Lung (tissue), 11 donors: ENCODE measurements at regions not wholly inside any gene's neighbourhood (a gene's known extent, or its start where the extent isn't known, plus 50 kb on each side); places are given as distances from the start of the nearest gene placed in this dataset.

ENCODE experiments used
- ATAC-seq: fragments of 200-7000 bp; cut with Tn5 transposase; one replicate; pipeline ENCODE4 v1.9.1; 2020; ENCODE audit warnings: moderate number of reproducible peaks; ENCODE audit not compliant: insufficient read depth, low FRiP score
- DNase-seq, 3 donors: peaks; one replicate each; pipeline ENCODE4 v3.0.0-alpha.2; 2013 to 2017
- H3K27ac ChIP-seq, 2 donors: one replicate each; pipeline ENCODE4 v1.5.1; 2013; ENCODE audit warnings: mild to moderate bottlenecking in 2 of 2, moderate library complexity in 2 of 2, control low read depth in 1 of 2, inconsistent platforms in 1 of 2, low read depth in 1 of 2, low read length in 1 of 2
- H3K27me3 ChIP-seq, 3 donors: one replicate each; pipeline ENCODE4 v1.5.1; 2013; ENCODE audit warnings: low read length in 2 of 3; ENCODE audit not compliant: control insufficient read depth in 3 of 3, insufficient read depth in 3 of 3
- H3K36me3 ChIP-seq, 4 donors: one replicate each; pipeline ENCODE4 v1.5.1; 2013; ENCODE audit warnings: low read length in 4 of 4, mild to moderate bottlenecking in 1 of 4, moderate library complexity in 1 of 4; ENCODE audit not compliant: control insufficient read depth in 4 of 4, insufficient read depth in 4 of 4
- H3K4me1 ChIP-seq, 5 donors: one replicate each; pipeline ENCODE4 v1.5.1; 2013; ENCODE audit warnings: low read length in 5 of 5, mild to moderate bottlenecking in 2 of 5, moderate library complexity in 1 of 5; ENCODE audit not compliant: control insufficient read depth in 5 of 5, insufficient read depth in 5 of 5
- H3K4me3 ChIP-seq: one replicate; pipeline ENCODE4 v1.5.1; 2013; ENCODE audit warnings: mild to moderate bottlenecking, control low read depth, moderate library complexity
- H3K9ac ChIP-seq, 2 donors: one replicate each; pipeline ENCODE4 v1.5.1; 2013; ENCODE audit warnings: low read length in 2 of 2, control low read depth in 1 of 2; ENCODE audit not compliant: insufficient read depth in 1 of 2
- H3K9me3 ChIP-seq, 4 donors: one replicate each; pipeline ENCODE4 v1.5.1; 2013; ENCODE audit warnings: low read length in 3 of 4, mild to moderate bottlenecking in 1 of 4, moderate library complexity in 1 of 4; ENCODE audit not compliant: control insufficient read depth in 4 of 4, insufficient read depth in 3 of 4
- CTCF ChIP-seq: IDR thresholded peaks from 2 replicates; pipeline ENCODE4 v1.5.1; 2012; ENCODE audit warnings: mild to moderate bottlenecking; ENCODE audit errors: control extremely low read depth, extremely low read depth
- WGBS, 2 donors: extraction: QIAGEN DNeasy Blood & Tissue Kit; methylation state at CpG; one replicate each; pipeline ENCODE4 v1.1.7; 2013; 5-methylcytosine and 5-hydroxymethylcytosine counted together
- donor health status: control.
- donor health status: control.
- donor health status: Bipolar disorder and iron deficiency.
- donor health status: healthy.
- donor health status: DM: yes; HTN: yes; CAD: no.

- Histone ChIP-seq H3K27ac (no peak overlapping the region), H3K4me3 (no peak overlapping the region), H3K27me3 (no peaks in the 10 kb centered on the region), H3K36me3 (no peaks in the 10 kb centered on the region), H3K9ac (no peak overlapping the region), H3K9me3 (peaks cover 0 to 6% (median 0%) of the 10 kb centered on the region in 4 donors), H3K4me1 (no peaks in the 10 kb centered on the region)
- ATAC-seq (no peak), DNase-seq (no peak)
- no peak for TF ChIP-seq CTCF
- 94% methylated on average over 3 of the region's 3 CpGs for WGBS, 2 donors
Measured at GRCh38 chr3:31038086-31038739, 143.8 kb upstream of the GADL1 start.

GRCh38 chr3:31039145-31039544 lies 144.7 kb upstream of the GADL1 start:
- Histone ChIP-seq H3K9ac (no peak overlapping the region), H3K4me1 (no peaks in the 10 kb centered on the region), H3K36me3 (no peaks in the 10 kb centered on the region), H3K9me3 (peaks cover 0 to 6% (median 0%) of the 10 kb centered on the region in 4 donors), H3K27ac (no peak overlapping the region), H3K4me3 (no peak overlapping the region), H3K27me3 (no peaks in the 10 kb centered on the region)
- ATAC-seq (no peak), DNase-seq (no peak)
- no peak for TF ChIP-seq CTCF
- 77 to 84% methylated on average over 1 of the region's 1 CpG for WGBS, 2 donors

GRCh38 chr3:31041161-31041978 lies 146.9 kb upstream of the GADL1 start:
- no peak for TF ChIP-seq CTCF
- Histone ChIP-seq H3K9ac (no peak overlapping the region), H3K4me3 (no peak overlapping the region), H3K27ac (no peak overlapping the region), H3K36me3 (no peaks in the 10 kb centered on the region), H3K4me1 (no peaks in the 10 kb centered on the region), H3K9me3 (peaks cover 0 to 6% (median 0%) of the 10 kb centered on the region in 4 donors), H3K27me3 (no peaks in the 10 kb centered on the region)
- DNase-seq = no peak
- peak; percentile 63 for ATAC-seq
- WGBS, 2 donors = 24 to 66% methylated on average over 2 of the region's 2 CpGs
